PC-3 (cell line): ENCODE measurements at regions not wholly inside any gene's neighbourhood (a gene's known extent, or its start where the extent isn't known, plus 50 kb on each side); places are given as distances from the start of the nearest gene placed in this dataset.
A peak's percentile ranks its signal among the peaks of the same experiment; 100 is the strongest.

Experiments
- ATAC-seq: fragments of 200-7000 bp; cut with Tn5 transposase; 2 replicates; pipeline ENCODE4 v1.9.1; 2020; ENCODE audit warnings: mild to moderate bottlenecking, moderate library complexity
- BruUV-seq: library from RNA; stranded (reverse); fragments of 400-500 nt; replicated peaks from 2 replicates; lab custom pipeline; 2021; lab: Mats Ljungman, UMichigan
- CTCF ChIA-PET: fragments of 300-600 bp; sonication (Branson Sonifier 250); formaldehyde crosslinking; loops from one replicate; lab custom pipeline; 2022; ENCODE audit warnings: antibody characterized with exemption; lab: Charles Lee
- POLR2A ChIA-PET: fragments of 300-600 bp; sonication (Branson Sonifier 250); formaldehyde crosslinking; loops from one replicate; lab custom pipeline; 2022; ENCODE audit warnings: antibody characterized with exemption; ENCODE audit not compliant: unreplicated experiment; lab: Charles Lee
- DNase-seq: peaks from one replicate; pipeline ENCODE4 v3.0.0-alpha.2; 2015
- H2AFZ ChIP-seq: fragments of 300-600 bp; sonication (generic); 2 replicates; pipeline ENCODE4 v1.6.0; 2016; ENCODE audit warnings: antibody characterized with exemption, low read length
- H3F3A ChIP-seq: fragments of 300-600 bp; sonication (generic); one replicate; pipeline ENCODE4 v1.6.0; 2017; ENCODE audit warnings: antibody characterized with exemption, low read length, control low read depth, mild to moderate bottlenecking; ENCODE audit not compliant: unreplicated experiment
- H3K27ac ChIP-seq: fragments of 300-600 bp; sonication (generic); 2 replicates; pipeline ENCODE4 v1.5.1; 2016; ENCODE audit warnings: mild to moderate bottlenecking, low read length
- H3K27me3 ChIP-seq: fragments of 300-600 bp; sonication (generic); 2 replicates; pipeline ENCODE4 v1.6.1; 2016; ENCODE audit warnings: low read length, mixed read lengths
- H3K36me3 ChIP-seq: fragments of 300-600 bp; sonication (generic); 2 replicates; pipeline ENCODE4 v1.6.1; 2016; ENCODE audit warnings: low read depth, mixed run types, low read length, mixed read lengths
- H3K4me1 ChIP-seq: fragments of 300-600 bp; sonication (generic); 2 replicates; pipeline ENCODE4 v1.5.1; 2016; ENCODE audit warnings: low read length; ENCODE audit not compliant: insufficient read depth
- H3K4me2 ChIP-seq: fragments of 300-600 bp; sonication (generic); 2 replicates; pipeline ENCODE4 v1.6.0; 2016; ENCODE audit warnings: low read length
- H3K4me3 ChIP-seq: fragments of 300-600 bp; sonication (generic); 2 replicates; pipeline ENCODE4 v1.5.1; 2016; ENCODE audit warnings: mild to moderate bottlenecking, low read length, mixed read lengths
- H3K79me2 ChIP-seq: fragments of 300-600 bp; sonication (generic); 2 replicates; pipeline ENCODE4 v1.6.1; 2017; ENCODE audit warnings: low read length, mixed read lengths
- H3K9ac ChIP-seq: fragments of 300-600 bp; sonication (generic); 2 replicates; pipeline ENCODE4 v1.6.0; 2016; ENCODE audit warnings: mild to moderate bottlenecking, low read length
- H3K9me2 ChIP-seq: fragments of 300-600 bp; sonication (generic); replicated peaks from 2 replicates; pipeline ENCODE4 v1.6.1; 2016; ENCODE audit warnings: mixed run types, low read length, mixed read lengths
- H3K9me3 ChIP-seq: fragments of 300-600 bp; sonication (generic); 2 replicates; pipeline ENCODE4 v1.6.1; 2016; ENCODE audit warnings: low read length, mixed read lengths
- H4K20me1 ChIP-seq: fragments of 300-600 bp; sonication (generic); 2 replicates; pipeline ENCODE4 v1.6.1; 2016; ENCODE audit warnings: low read length, mixed read lengths
- EZH2 ChIP-seq: fragments of 300-600 bp; sonication (generic); IDR thresholded peaks from one replicate; pipeline ENCODE4 v1.6.1; 2017; ENCODE audit warnings: antibody characterized with exemption, mild to moderate bottlenecking, low read length; ENCODE audit not compliant: unreplicated experiment
- EZH2phosphoT487 ChIP-seq: fragments of 300-600 bp; sonication (generic); IDR thresholded peaks from 2 replicates; pipeline ENCODE4 v1.6.1; 2018; ENCODE audit warnings: mild to moderate bottlenecking, antibody characterized with exemption, low read length, borderline replicate concordance
- intact Hi-C: fragments of 100-400 bp; cut with micrococcal nuclease; formaldehyde crosslinking; loops from 2 replicates; pipeline ENCODE4 v1.9.0; 2023
- TF ChIP-seq, protein P1 (sequence below): fragments of 300-600 bp; sonication (generic); conservative IDR thresholded peaks from 2 replicates; pipeline ENCODE4 v1.5.1; 2017; ENCODE audit warnings: antibody characterized with exemption, low read depth, mild to moderate bottlenecking, low read length

GRCh38 chr15:37789397-37789786 is 145.0 kb upstream of the TMCO5A start:
- DNase-seq (no peak), ATAC-seq (no peak)
- peaks cover 20% of the 10 kb centered on the region for H3K4me1 ChIP-seq
- no peak overlapping the region for H3K9ac ChIP-seq
- no peaks in the 10 kb centered on the region for H3K36me3 ChIP-seq
- no peak overlapping the region for H3K4me3 ChIP-seq
- H3K9me2 ChIP-seq = no peaks in the 10 kb centered on the region
- H3K79me2 ChIP-seq = no peaks in the 10 kb centered on the region
- peaks cover 11% of the 10 kb centered on the region; the same call in 1 of the 2 replicates for H3K27me3 ChIP-seq
- no peaks in the 10 kb centered on the region for H3K9me3 ChIP-seq
- intact Hi-C loops = no loop called here
- no peak overlapping the region for H3K27ac ChIP-seq
- TF ChIP-seq, protein P1, sequence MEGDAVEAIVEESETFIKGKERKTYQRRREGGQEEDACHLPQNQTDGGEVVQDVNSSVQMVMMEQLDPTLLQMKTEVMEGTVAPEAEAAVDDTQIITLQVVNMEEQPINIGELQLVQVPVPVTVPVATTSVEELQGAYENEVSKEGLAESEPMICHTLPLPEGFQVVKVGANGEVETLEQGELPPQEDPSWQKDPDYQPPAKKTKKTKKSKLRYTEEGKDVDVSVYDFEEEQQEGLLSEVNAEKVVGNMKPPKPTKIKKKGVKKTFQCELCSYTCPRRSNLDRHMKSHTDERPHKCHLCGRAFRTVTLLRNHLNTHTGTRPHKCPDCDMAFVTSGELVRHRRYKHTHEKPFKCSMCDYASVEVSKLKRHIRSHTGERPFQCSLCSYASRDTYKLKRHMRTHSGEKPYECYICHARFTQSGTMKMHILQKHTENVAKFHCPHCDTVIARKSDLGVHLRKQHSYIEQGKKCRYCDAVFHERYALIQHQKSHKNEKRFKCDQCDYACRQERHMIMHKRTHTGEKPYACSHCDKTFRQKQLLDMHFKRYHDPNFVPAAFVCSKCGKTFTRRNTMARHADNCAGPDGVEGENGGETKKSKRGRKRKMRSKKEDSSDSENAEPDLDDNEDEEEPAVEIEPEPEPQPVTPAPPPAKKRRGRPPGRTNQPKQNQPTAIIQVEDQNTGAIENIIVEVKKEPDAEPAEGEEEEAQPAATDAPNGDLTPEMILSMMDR = no peak; the same call in 1 of the 2 replicates
- TF ChIP-seq EZH2 (no peak), EZH2phosphoT487 (no peak)
- H2AFZ ChIP-seq = no peak overlapping the region
- peak overlapping the region; percentile 3; the same call in 1 of the 2 replicates for H3K4me2 ChIP-seq
- H3F3A ChIP-seq = no peaks in the 10 kb centered on the region
- H4K20me1 ChIP-seq = no peaks in the 10 kb centered on the region
- ChIA-PET CTCF (no interaction called here), POLR2A (no interaction called here)
- no TSS peak for BruUV-seq

DNA sequence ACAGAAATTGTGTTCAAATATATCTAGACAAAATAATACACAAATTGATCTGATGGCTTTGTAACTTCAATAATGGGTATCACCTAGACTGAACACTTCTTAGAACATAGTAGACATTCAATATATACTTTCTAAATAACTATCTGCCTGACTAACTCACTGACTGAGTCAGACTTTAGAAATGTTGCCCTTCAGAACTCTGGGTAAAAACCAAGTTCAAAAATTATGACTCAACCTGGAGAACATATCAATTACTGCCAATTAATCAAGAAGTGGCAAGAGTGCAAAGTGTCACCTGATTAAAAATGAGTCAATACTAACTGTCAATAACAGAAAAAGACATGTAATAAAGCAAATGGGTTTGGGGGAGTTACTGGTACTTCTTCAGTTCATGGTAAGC is 144.6 kb upstream of the TMCO5A start:
- Histone ChIP-seq H3K36me3 (no peaks in the 10 kb centered on the region), H3K9me3 (no peaks in the 10 kb centered on the region), H3K27ac (no peak overlapping the region), H3K9me2 (no peaks in the 10 kb centered on the region), H3K79me2 (no peaks in the 10 kb centered on the region), H4K20me1 (no peaks in the 10 kb centered on the region), H3K4me1 (peaks cover 20% of the 10 kb centered on the region), H3K4me2 (peak overlapping the region; percentile 3; the same call in 1 of the 2 replicates), H2AFZ (no peak overlapping the region), H3K4me3 (no peak overlapping the region), H3K9ac (no peak overlapping the region), H3F3A (no peaks in the 10 kb centered on the region), H3K27me3 (peaks cover 15% of the 10 kb centered on the region; the same call in 1 of the 2 replicates)
- ATAC-seq (peak; percentile 70), DNase-seq (peak; percentile 72)
- ChIA-PET POLR2A (no interaction called here), CTCF (no interaction called here)
- intact Hi-C loops = no loop called here
- no peak for TF ChIP-seq EZH2
- TF ChIP-seq EZH2phosphoT487 = no peak
- TF ChIP-seq, protein P1 = no peak
- no TSS peak for BruUV-seq

DNA sequence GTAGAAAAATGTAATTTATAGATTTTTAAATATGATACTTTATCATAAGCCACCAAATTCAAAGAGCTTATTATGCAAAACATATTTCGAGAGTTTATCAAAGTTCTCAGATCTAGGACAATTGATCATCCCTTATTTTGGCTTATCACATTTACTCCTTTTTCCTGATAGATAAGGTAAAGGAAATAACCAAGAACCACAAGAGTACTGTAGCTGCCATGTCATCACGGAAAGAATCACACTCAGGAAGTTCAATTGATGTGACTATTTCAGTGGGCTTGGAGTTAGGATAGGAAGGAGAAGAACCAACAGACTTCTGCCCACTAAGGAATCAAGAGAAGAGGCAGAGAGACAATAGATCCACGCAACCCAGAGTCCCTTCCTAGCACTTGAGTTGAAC is 142.7 kb upstream of the TMCO5A start:
- Histone ChIP-seq H3K27me3 (peaks cover 30% of the 10 kb centered on the region), H3K9ac (no peak overlapping the region), H2AFZ (no peak overlapping the region), H3F3A (no peaks in the 10 kb centered on the region), H3K27ac (no peak overlapping the region), H3K4me1 (peaks cover 20% of the 10 kb centered on the region), H3K9me3 (no peaks in the 10 kb centered on the region), H4K20me1 (no peaks in the 10 kb centered on the region), H3K9me2 (no peaks in the 10 kb centered on the region), H3K79me2 (no peaks in the 10 kb centered on the region), H3K4me3 (no peak overlapping the region), H3K4me2 (no peak overlapping the region), H3K36me3 (no peaks in the 10 kb centered on the region)
- BruUV-seq = no TSS peak
- DNase-seq (no peak), ATAC-seq (no peak)
- POLR2A ChIA-PET = no interaction called here
- intact Hi-C loops = no loop called here
- CTCF ChIA-PET = no interaction called here
- TF ChIP-seq EZH2 (no peak), EZH2phosphoT487 (no peak)
- TF ChIP-seq, protein P1 = no peak
